Right cardiac atrium (tissue), 5 donors: ENCODE measurements at regions not wholly inside any gene's neighbourhood (a gene's known extent, or its start where the extent isn't known, plus 50 kb on each side); places are given as distances from the start of the nearest gene placed in this dataset.
"Not testable (repeated sequence)": the region's sequence is repeated elsewhere in the genome, so short reads cannot be mapped to it uniquely, and the experiment has no call there.

ENCODE experiments used
- ATAC-seq, 2 donors: fragments of 200-7000 bp; cut with Tn5 transposase; one replicate each; pipeline versions ENCODE4 v1.8.0 to v1.9.1; 2020; ENCODE audit warnings: moderate library complexity in 2 of 2, mild to moderate bottlenecking in 1 of 2
- DNase-seq, 3 donors: peaks; one replicate each; pipeline ENCODE4 v3.0.0-alpha.2; 2020
- H3K27ac ChIP-seq: one replicate; pipeline ENCODE4 v1.5.1; 2013; ENCODE audit warnings: mild to moderate bottlenecking, low read length, control low read depth, moderate library complexity
- H3K27me3 ChIP-seq: one replicate; pipeline ENCODE4 v1.6.1; 2013; ENCODE audit not compliant: control insufficient read depth, insufficient read depth
- H3K4me1 ChIP-seq: one replicate; pipeline ENCODE4 v1.6.1; 2013; ENCODE audit warnings: low read length; ENCODE audit not compliant: control insufficient read depth, insufficient read depth
- H3K4me3 ChIP-seq: one replicate; pipeline ENCODE4 v1.5.1; 2013; ENCODE audit warnings: low read length, control low read depth
- H3K9me3 ChIP-seq: one replicate; pipeline ENCODE4 v1.6.1; 2013; ENCODE audit warnings: low read length; ENCODE audit not compliant: control insufficient read depth
- WGBS: extraction: QIAGEN DNeasy Blood & Tissue Kit; methylation state at CpG from one replicate; pipeline ENCODE4 v1.1.7; 2013; 5-methylcytosine and 5-hydroxymethylcytosine counted together
- intact Hi-C, 4 donors: fragments of 100-400 bp; cut with DNase I; formaldehyde crosslinking; loops; one replicate each; pipeline versions ENCODE4 v1.11.0 to v1.14.0; 2022 to 2023
- donor health status: healthy with polysubstance abuse.
- donor health status: DM: no; HTN: yes; CAD: no.
- donor health status: DM: no; HTN: no; CAD: no.
- donor health status: DM: no; HTN: yes; CAD: no; lungs with severe emphysema.
- donor health status: DM: yes; HTN: yes; CAD: no.

DNA sequence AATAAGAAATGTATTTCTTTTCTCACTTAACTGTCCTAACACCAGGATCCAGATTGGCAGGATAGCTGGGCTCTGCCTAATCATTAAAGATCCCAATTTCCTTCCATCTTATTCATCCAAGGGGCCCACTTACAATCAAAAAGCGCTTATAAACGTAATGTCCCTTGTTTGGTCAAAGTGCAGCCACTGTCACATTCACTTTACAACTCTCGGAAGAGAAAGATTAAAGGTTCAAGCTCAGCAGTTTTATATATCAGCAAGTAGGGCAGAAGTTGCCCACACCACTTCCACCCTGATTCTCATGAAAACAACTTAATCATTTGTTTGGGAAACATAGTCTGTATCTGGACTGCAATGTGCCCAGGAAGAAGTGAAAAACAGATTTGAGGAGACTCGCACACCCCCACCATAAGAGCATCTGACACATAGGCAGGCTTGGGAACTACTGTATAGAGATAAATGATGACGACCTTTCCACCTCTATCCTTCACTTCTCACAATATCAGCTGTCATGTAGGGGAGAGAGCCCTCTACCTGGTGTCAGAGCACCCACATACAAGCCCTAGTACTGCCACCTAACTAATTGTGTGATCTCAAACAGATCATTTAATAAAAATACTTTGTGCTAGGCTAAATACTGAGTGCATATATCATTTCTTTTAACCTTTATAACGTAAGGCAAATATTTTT is 80.8 kb downstream of the CAPZA3 start:
- intact Hi-C loops, result no loop called here

DNA sequence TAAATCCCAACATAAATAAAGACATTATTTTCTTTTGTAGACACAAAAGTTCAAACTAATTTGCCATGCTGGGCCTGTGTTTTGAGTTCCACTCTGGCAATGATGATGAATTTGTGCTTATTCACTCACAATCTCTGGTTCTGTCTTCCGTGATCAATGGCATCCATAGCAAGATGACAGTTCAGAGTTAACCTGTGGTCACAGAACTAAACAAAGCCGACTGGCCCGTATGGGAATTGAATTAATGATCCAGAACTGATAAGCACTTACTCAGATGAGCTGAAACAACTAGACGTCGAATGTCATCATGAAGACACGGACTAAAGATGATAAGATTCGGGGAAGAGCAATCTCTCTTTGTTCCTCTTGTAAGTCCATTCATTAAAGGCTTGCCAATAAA is 81.6 kb downstream of the CAPZA3 start:
- H3K4me1 ChIP-seq, result no peaks in the 10 kb centered on the region
- no peaks in the 10 kb centered on the region for H3K9me3 ChIP-seq
- intact Hi-C loops, result no loop called here
- 57% methylated on average over 7 of the region's 7 CpGs for WGBS
- H3K27me3 ChIP-seq, result no peaks in the 10 kb centered on the region
- H3K4me3 ChIP-seq, result no peak overlapping the region
- DNase-seq, result no peak
- ATAC-seq, result no peak
- no peak overlapping the region for H3K27ac ChIP-seq

More for the DNA sequence above, 80.8 kb downstream of the CAPZA3 start:
- no peak overlapping the region for H3K27ac ChIP-seq
- peaks cover 2% of the 10 kb centered on the region for H3K4me1 ChIP-seq
- no peak overlapping the region for H3K4me3 ChIP-seq
- DNase-seq (no peak), ATAC-seq (peak in 1 of 2 donors; percentile 22)
- 73% methylated on average over 6 of the region's 6 CpGs for WGBS
- no peaks in the 10 kb centered on the region for H3K27me3 ChIP-seq
- H3K9me3 ChIP-seq, result no peaks in the 10 kb centered on the region

DNA sequence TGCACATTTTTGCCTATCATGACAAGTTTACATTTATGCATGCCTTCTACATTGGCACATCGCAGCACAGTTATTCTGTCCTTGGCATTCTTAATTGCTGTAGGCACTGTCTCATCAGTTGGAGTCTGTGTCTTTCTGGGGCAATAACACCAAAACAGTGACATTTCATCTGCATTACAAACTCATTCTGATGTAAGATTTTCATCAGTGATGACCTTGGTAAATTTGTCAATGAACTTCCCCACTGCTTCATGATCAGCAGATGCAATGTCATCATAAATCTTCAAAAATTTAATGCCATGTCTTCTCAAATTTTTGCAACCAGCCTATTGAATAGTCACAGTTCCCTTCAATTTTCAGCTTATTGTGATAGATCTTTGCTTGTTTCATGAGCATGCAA is 85.5 kb downstream of the CAPZA3 start:
- no peak overlapping the region for H3K27ac ChIP-seq
- H3K4me3 ChIP-seq, result no peak overlapping the region
- WGBS, result 94% methylated on average over 1 of the region's 1 CpG
- H3K9me3 ChIP-seq, result no peaks in the 10 kb centered on the region
- DNase-seq, result no peak
- ATAC-seq, result no peak
- H3K4me1 ChIP-seq, result no peaks in the 10 kb centered on the region
- intact Hi-C loops, result no loop called here
- no peaks in the 10 kb centered on the region for H3K27me3 ChIP-seq

DNA sequence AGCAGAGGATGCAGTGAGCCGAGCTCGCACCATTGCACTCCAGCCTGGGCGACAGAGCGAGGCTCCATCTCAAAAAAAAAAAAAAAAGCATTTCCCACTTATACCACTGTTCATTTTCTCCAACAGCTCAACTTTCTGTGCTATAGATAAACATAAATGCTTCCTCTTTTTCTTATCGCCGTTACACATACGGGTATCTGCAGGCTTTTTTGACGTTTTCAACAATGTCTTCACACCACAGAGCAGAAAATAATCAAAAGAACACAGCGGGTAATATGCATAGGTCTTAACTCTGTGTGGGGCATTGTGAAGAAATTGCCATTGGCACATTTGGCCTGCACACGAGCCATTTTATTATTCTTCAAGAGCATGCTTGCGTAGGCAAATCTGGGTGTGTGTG is 86.4 kb downstream of the CAPZA3 start:
- DNase-seq (no peak), ATAC-seq (no peak)
- H3K4me3 ChIP-seq, result no peak overlapping the region
- 32% methylated on average over 11 of the region's 11 CpGs for WGBS
- H3K27ac ChIP-seq, result no peak overlapping the region
- intact Hi-C loops, result no loop called here
- H3K4me1 ChIP-seq, result no peaks in the 10 kb centered on the region
- H3K9me3 ChIP-seq, result no peaks in the 10 kb centered on the region
- H3K27me3 ChIP-seq, result no peaks in the 10 kb centered on the region

DNA sequence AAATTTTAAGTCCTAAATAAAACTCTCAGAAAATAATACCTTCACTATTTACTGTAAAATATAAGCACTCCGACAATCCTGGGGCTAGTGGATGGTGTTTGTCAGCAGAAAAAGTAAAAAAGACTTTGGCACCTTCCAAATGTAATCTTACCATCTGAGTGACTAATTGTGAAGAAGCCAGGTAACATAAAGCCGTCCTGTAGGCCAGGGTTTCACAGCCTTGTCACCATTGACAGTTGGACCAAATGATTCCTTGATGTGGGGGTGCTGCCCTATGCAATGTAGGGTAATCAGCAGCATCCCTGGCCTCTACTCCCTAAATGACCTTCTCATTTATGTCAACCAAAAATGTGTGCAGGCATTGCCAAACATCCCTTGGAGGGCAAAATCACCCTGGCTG is 87.2 kb downstream of the CAPZA3 start:
- DNase-seq (no peak), ATAC-seq (no peak)
- 94% methylated on average over 2 of the region's 2 CpGs for WGBS
- Histone ChIP-seq H3K4me3 (no peak overlapping the region), H3K9me3 (no peaks in the 10 kb centered on the region), H3K27ac (no peak overlapping the region), H3K4me1 (no peaks in the 10 kb centered on the region), H3K27me3 (no peaks in the 10 kb centered on the region)
- intact Hi-C loops, result no loop called here

DNA sequence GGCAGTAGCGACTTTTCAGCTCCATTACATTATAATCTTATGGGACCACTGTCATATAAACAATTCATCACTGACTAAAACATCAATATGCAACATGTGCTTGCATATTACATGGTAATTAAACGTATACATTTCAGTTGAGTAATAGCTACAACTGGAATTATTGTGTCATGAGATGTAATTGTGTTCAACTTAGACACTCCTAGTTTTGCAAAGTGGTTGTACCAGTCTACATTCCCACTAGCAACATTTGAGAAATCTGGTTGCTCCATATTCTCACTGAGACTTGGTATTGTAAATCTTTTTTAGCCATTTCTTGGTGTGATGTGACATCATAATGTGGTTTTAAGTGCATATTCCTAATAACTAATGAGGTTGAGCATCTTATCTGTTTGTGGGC is 90.0 kb downstream of the CAPZA3 start:
- H3K27me3 ChIP-seq, result no peaks in the 10 kb centered on the region
- H3K9me3 ChIP-seq, result no peaks in the 10 kb centered on the region
- intact Hi-C loops, result no loop called here
- no peak for ATAC-seq
- no peaks in the 10 kb centered on the region for H3K4me1 ChIP-seq
- H3K27ac ChIP-seq, result no peak overlapping the region
- no peak overlapping the region for H3K4me3 ChIP-seq
- WGBS, result 82% methylated on average over 2 of the region's 2 CpGs
- no peak for DNase-seq

DNA sequence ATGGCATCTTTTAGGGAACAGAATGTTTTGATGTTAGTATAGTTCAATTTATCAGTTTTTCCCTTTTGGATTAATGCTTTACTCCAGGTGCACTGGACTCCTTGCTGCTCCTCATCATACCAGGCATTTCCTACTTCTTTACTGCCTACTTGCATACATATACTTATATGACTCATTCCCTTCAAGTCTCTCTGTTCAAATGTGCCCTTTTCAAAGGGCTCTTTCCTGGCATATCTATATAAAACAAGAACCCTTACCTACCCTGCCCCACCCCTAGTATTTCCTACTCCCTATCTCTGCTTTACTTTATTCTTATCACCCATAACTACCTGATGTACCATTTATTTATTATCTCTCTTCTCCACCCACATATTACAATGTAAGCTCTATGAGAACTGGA is 90.6 kb downstream of the CAPZA3 start:
- intact Hi-C loops, result no loop called here
- no peak overlapping the region for H3K4me3 ChIP-seq
- H3K27me3 ChIP-seq, result no peaks in the 10 kb centered on the region
- DNase-seq (no peak), ATAC-seq (no peak)
- no peaks in the 10 kb centered on the region for H3K9me3 ChIP-seq
- H3K4me1 ChIP-seq, result no peaks in the 10 kb centered on the region
- H3K27ac ChIP-seq, result no peak overlapping the region

DNA sequence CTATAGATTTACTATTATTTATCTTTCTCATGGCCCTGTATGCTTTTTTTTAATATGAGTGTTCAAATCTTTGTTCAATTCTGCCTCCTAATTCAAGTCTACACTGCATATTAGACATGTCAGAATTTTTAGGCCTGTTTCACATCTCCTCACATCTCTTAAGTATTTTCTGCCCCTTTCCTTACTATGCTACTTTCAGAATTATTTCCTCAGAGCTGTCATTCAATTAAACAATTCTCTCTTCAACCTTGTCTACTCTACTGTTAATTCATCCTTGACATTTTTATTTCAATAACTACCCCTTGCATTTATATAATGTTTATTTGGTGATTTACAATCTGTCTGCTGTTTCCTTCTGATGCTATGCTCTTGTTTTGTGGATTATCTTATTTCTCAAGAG is 91.1 kb downstream of the CAPZA3 start:
- H3K27ac ChIP-seq, result no peak overlapping the region
- intact Hi-C loops, result no loop called here
- ATAC-seq, result no peak

DNA sequence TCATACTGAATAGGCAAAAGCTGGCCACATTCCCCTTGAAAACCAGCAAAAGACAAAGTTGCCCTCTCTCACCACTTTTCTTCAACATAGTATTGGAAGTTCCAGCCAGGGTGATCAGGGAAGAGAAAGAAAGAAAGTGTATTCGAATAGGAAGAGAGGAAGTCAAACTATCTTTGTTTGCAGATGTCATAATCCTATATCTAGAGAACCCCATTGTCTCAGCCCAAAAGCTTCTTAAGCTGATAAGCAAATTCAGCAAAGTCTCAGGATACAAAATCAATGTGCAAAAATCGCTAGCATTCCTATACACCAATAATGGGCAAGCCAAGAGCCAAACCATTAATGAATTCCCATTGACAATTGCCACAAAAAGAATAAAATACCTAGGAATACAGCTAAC is 95.0 kb downstream of the CAPZA3 start:
- H3K4me1 ChIP-seq, H3K9me3 ChIP-seq, H3K4me3 ChIP-seq, H3K27ac ChIP-seq, H3K27me3 ChIP-seq, ATAC-seq, DNase-seq, intact Hi-C loops: not testable (repeated sequence)
- 76% methylated on average over 2 of the region's 2 CpGs for WGBS

More for the DNA sequence above, 91.1 kb downstream of the CAPZA3 start:
- DNase-seq, result no peak
- Histone ChIP-seq H3K27me3 (no peaks in the 10 kb centered on the region), H3K4me1 (no peaks in the 10 kb centered on the region), H3K9me3 (no peaks in the 10 kb centered on the region), H3K4me3 (no peak overlapping the region)

DNA sequence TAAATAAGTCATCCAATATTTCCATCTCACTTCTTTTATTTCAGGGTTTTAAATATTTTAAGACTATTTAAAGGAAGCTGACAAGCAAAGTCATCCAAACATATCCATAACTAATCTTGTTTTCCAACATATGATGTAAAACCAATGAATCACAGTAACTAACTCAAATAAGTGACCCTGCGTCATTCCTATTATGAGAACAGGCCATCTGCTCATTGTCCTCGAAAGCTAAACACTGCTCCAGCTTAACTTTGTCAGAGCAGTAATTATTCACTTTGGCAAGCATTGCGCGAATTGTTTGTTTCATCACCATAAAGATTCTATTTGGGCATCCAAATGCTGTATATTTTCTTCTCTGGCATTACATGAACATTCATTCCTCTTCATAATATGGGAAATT is 99.1 kb downstream of the CAPZA3 start:
- H3K27me3 ChIP-seq, result no peaks in the 10 kb centered on the region
- WGBS, result 59% methylated on average over 4 of the region's 4 CpGs
- DNase-seq, result no peak
- no peak overlapping the region for H3K4me3 ChIP-seq
- ATAC-seq, result no peak
- H3K4me1 ChIP-seq, result no peaks in the 10 kb centered on the region
- H3K9me3 ChIP-seq, result no peaks in the 10 kb centered on the region
- intact Hi-C loops, result no loop called here
- H3K27ac ChIP-seq, result no peak overlapping the region

DNA sequence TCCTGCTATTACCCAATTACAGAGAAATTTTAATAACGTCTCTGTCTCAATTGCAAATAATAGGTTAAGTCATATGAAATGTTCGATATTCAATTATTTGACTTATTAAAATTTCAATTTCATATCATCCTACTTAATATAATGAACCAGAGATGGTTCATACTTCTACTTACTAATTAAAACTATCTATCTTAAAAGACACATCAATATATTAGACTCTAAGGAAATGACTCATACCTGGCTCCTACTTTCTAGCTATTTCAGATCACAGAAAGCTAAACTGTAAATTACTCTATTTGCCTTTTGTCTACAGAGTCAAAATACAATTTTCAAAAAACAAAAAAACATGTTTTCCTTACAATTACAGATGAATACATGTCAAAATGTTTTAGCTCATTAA is 99.6 kb downstream of the CAPZA3 start:
- intact Hi-C loops, result no loop called here
- H3K4me3 ChIP-seq, result no peak overlapping the region
- ATAC-seq (no peak), DNase-seq (no peak)
- no peaks in the 10 kb centered on the region for H3K27me3 ChIP-seq
- 70% methylated on average over 2 of the region's 2 CpGs for WGBS
- no peaks in the 10 kb centered on the region for H3K4me1 ChIP-seq
- no peak overlapping the region for H3K27ac ChIP-seq
- no peaks in the 10 kb centered on the region for H3K9me3 ChIP-seq

DNA sequence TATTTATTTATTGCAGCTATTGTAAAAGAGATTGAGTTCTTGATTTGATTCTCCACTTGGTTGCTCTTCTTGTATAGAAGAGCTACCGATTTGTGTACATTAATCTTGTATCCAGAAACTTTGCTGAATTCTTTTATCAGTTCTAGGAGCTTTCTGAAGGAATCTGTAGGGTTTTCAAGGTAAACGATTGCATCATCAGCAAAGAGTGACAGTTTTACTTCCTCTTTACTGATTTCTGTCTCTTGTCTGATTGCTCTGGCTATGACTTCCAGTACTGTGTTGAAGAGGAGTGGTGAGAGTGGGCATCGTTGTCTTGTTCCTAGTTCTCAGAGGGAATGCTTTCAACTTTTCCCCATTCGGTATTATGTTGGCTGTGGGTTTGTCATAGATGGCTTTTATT is 103.1 kb downstream of the CAPZA3 start:
- intact Hi-C loops, DNase-seq, H3K4me3 ChIP-seq, H3K27me3 ChIP-seq, H3K27ac ChIP-seq, H3K4me1 ChIP-seq, H3K9me3 ChIP-seq, ATAC-seq: not testable (repeated sequence)
- WGBS, result 86% methylated on average over 4 of the region's 4 CpGs
